ENCODE measurements at regions not wholly inside any gene's neighbourhood (a gene's known extent, or its start where the extent isn't known, plus 50 kb on each side); places are given as distances from the start of the nearest gene placed in this dataset.
"Not testable (repeated sequence)": the region's sequence is repeated elsewhere in the genome, so short reads cannot be mapped to it uniquely, and the experiment has no call there.

DNA sequence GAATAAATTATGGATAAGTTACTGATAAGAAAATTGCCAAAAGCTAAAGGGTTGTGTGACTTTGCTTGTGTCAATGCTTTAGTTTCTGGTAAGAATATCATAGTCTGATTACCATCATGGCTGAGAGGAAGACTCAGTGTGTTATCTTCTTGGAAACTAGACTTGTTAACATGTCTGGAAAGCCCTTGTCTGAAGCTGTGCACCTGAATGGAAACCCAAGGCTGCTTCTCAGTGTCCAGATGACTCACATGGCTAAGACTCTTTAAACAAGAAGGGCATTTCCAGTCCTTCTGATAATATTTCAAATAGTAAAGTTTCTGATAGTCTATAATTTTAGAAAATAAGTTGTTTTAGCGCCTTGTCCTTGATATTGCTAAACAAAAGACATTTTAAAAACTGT, 1092.7 kb downstream of the PLA2G4A start:
- DNase-seq = no peak

DNA sequence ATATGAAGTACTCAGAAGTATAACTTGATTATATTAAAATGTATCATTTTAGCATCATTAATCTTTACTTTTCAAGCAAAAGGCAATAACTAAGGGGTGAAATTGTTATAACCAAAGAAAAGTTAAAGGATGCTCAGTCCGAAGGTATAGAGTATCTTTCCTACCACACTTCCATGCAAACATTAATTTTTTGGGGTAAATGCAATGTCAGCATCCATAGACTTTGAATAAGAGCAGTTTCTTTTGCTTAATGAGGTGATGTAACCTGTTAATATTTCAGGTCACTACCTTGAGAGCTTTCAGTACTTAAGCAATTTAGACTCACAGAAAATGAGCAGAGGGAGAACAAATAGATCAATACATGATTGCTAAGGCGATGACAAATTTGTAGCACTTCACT, 1093.5 kb downstream of the PLA2G4A start:
- no peak for DNase-seq

DNA sequence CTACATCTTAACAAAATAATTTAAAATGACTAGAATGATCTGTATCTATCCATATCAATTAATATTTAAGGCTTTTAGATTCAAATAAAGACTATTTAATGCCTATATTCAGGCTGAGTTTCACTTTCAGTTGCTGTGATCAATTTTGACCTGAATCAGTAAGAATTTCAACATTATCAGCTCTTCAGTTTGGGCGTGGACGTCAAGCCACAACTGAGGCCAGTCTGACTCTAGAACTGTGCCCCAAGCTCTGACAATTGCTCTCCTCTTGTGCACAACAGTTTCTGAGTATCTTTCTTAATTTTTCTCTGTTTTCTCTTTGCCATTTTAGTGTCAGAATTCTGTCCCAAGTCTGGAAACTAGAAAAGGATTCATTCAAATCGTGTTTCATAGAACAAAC, 1095.5 kb downstream of the PLA2G4A start:
- DNase-seq = no peak

DNA sequence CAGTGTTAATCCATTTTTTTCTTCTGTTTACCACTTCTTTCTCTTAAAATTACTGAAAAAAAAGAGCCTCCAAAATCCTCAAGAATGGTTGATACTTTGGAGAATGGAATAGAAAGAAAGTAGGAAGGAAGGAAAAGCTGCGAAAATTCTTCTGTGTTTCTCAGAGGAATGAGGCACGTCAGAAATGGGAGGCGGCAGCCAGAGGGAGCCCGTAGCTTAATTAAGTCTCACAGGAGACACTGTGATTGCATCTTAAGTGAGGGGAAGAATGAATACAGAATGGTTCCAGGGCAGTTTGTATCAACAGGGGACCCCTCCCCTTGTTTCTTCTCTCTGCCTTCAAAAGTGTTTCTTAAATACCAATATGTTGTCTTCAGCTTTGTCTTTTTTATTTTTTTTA, 1099.5 kb downstream of the PLA2G4A start:
- DNase-seq = peak; percentile 15

DNA sequence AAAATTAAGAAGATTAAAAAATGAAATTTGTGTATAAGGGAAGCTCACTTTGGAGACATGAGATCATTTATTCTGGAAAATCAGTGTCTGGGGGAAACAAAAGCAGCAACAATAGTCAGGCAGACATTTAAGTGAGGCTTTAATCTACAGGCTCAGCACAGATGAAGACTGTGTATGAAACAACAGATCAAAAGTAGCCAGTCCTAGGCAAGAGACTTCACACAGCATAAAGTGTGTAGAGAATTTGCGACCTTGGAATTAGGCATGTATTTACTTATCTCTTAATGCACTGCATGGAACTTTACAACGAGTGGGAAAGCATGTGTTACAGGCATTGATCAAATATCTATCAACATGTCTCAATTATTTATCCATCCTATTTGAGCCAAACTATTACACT, 1099.9 kb downstream of the PLA2G4A start:
- DNase-seq = peak; percentile 0

DNA sequence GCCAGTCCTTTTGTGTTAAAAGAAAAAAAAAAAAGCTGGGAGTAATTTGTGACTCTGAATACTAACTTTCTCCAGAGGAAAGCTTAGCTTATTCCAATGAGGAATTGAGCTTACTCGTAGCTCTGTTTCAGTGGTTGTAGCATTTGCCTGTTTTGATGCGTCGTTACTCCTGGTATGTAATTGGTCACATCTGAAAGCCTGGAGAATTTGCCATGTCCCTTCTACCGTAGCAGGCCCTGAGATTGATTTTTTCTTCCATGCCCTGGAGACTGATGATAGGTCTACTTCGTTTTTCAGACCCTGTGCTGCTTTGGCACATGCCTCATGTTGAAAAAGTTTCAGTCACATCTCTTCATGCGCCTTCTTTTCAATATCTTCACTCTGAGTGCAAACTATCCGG, 1103.0 kb downstream of the PLA2G4A start:
- DNase-seq = no peak

DNA sequence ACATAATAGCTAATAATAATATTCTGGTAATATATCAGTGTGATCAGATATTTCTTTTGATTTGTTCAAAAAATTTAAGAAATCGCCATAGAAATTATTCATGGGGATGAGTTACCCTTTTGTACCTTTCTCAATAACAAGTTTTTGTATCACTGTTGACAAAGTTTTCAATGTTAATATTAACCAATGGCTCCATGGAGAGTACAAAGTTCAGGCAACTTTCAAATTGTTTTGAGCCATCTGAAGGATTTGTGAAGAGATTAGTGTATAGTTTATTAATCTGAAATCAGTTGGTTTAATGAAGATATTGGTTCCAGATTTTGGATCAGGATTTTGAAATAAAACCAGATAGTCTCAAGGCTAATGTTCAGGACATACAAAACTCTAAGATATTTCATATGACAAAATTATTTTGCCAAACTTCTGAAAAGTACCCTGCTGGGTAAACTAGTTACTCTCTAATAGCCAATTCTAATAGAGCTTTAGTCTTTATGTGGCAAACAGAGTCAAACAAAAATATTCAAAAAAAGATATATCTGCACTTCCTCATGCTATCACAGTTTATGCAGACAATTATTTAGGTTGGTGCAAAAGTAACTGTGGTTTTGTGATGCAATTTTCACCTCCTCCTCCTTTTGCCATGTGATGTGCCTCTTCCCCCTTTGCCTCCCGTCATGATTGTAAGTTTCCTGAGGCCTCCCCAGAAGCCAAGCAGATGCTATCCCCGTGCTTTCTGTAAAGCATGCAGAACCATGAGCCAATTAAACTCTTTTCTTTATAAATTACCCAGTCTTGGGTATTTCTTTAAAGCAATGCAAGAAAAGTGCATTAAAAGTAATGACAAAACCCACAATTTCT, 1105.0 kb downstream of the PLA2G4A start:
- DNase-seq = no peak

DNA sequence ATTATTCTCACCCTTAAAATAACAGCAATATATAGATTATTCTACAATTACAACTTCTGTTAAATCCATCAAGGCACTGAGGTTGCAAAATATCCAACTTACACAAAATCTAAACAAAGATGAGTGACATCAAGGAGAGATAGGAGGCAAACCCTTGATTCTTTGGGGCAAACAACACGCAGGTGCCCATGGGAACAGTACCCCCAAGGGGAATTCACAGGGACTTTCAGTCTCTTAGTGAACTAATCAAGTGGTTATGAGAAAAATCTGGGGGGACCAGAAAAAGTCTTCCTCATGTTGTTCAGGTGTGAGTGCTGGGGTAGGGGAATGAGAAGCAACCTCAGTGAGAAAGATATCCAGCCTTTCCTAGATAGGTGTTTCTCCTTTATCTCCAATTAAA, 1107.9 kb downstream of the PLA2G4A start:
- DNase-seq = no peak

DNA sequence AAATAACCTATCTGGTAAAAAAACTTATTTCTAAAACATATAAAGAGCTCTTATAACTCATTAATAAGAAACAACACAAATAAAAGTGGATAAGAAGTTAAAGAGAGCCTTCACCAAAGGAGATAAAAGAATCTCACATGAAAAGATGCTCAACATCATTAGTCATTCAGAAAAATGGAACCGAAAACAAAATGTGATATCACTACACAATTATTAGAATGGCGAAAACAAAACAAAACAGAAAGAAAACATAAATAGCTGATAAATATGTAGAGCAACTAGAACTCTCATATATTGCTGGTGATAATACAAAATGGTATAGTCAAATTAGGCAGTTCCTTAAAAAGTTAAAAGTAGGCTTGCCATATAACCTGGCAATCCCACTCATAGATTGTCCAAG, 1109.3 kb downstream of the PLA2G4A start:
- DNase-seq = no peak

DNA sequence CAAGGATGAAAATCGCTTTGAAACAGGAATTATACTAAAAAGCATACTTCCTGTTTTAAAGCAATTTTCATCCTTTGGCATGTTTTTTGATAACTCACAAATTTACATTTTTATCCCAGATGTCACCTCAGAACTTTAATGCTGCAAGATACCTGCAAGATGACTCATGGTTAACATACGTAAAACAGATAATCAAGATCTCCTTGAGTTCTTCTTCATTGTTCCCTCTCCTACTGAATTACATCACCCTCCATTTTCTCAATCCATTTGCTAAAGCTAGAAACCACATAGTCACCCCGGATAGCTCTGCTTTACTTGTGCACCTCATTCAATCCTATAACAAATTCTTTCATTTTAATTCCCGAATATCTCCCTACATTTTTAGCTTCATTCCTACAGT, 1114.2 kb downstream of the PLA2G4A start:
- DNase-seq = no peak

DNA sequence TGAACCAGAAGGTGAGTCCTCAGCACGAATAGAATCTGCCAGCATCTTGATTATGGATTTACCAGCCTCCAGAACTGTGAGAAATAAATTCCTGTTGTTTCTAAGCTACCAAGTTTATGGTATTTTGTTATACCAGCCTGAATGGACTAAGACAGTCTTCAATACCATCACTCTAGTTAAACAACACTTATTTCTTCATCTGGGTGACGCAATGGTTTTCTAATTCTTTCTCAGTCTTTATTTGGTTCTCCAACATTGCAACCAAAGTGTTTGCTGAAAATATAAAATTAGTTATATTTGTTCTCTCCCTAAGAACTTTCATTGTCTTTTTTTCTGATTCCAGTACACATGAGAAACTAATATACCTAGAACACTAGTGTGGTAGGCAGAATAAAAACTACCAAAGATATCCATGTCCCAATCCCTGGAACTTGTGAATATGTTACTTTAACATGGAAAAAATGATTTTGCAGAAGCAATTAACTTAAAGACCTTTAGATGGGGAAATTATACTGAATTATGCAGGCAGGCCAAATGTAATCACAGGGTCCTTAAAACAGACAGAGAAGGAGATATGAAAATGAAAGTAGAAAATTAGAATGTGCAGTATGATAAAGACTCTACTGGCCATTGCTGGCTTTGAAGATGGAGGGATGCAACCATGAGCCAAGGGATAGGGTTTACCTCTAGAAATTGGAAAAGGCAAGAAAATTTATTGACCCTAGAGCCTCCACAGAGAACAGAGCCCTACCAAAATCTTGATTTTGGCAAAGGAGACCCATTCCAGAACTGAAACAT, 1115.1 kb downstream of the PLA2G4A start:
- no peak for DNase-seq

DNA sequence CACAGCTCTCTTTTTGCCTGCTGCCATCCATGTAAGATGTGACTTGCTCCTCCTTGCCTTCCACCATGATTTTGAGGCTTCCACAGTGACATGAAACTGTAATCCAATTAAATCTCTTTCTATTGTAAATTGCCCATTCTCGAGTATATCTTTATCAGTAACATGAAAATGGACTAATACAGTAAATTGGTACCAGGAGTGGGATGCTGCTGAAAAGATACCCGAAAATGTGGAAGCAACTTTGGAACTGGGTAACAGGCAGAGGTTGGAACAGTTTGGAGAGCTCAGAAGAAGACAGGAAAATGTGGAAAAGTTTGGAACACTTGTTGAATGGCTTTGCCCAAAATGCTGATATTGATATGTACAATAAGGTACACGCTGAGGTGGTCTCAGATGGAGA, 1117.9 kb downstream of the PLA2G4A start:
- DNase-seq = not testable (repeated sequence)

DNA sequence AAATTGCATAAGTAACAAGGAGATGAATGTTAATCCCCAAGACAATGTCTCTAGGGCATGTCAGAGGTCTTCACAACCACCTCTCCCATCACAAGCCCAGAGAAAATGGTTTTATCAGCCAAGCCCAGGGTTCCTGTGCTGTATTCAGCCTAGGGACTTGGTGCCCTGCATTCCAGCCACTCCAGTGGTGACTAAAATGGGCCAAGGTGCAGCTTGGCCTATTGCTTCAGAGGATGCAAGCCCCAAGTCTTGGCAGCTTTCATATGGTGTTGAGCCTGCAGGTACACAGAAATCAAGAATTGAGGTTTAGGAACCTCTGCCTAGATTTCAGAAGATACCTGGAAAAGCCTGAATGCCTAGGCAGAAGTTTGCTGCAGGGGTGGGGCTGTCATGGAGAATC, 1118.6 kb downstream of the PLA2G4A start:
- no peak for DNase-seq

DNA sequence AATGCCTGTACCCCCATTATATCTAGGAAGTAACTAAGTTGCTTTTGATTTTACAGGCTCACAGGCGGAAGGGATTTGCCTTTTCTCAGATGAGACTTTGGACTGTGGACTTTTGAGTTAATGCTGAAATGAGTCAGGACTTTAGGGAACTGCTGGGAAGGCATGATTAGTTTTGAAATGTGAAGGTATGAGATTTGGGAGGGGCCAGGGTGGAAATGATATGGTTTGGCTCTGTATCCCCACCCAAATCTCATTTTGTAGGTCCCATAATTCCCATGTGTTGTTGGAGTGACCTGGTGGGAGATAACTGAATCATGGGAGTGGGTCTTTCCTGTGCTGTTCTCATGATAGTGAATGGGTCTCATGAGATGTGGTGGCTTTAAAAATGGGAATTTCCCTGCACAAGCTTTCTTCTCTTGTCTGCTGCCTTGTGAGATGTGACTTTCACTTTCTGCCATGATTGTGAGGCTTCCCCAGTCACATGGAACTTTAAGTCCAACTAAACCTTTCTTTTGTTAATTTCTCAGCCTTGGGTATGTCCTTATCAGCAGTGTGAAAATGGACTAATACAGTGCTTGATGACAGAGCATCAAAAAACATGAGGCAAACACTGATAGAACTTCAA, 1119.5 kb downstream of the PLA2G4A start:
- DNase-seq = no peak

DNA sequence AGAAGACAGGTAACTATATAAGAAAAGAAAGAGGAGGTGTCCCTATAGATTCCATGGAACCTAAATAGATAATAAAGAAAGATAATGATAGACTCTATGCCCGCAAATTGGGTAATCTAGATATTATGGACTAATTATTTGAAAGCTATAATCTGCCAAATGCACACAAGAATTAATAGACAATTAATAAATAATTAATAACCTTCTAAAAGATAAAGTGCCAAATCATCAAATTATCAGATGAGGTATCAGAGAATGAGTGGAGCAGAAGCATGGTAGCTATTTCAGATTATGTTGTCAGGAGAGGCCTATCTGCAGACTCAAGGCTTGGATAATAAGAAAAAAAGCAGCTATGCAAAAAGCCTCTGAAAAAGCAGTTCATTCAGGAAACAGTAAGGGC, 1120.8 kb downstream of the PLA2G4A start:
- no peak for DNase-seq

DNA sequence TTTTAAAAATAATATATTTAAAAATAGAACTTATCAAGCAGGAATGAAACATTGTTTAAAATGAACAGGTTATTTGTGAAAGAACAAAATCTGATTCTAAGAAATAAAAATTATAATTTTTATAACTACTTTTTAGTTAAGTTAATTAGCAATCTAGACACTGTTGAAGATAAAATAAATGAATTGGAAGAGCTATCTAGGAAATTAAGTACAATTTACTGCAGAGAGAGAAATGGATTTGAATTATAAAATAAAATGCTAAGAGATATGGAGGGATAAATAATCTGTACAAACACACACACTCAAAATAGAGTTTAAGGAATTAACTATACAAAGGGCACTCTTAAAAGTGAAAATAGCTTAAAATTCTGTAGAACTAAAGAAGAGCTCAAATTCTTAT, 1123.1 kb downstream of the PLA2G4A start:
- no peak for DNase-seq

DNA sequence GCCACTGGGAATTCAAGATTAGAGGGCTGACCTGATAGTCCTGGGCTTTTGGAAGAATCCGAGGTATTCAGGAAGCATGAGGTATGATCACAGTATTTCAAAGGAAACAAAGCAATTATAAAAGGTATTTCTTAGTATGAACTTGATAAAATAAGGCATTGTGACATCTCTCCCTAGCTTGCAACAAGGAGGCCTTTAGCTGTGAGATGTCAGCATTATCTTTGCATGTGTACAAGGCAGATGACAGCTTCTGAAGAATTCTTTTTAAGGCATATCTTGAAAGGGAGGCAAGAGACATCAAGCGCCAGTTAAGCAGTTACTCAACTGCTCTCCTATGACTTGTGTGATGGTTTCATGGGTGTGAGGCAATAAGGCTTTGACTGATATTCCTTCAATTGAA, 1123.7 kb downstream of the PLA2G4A start:
- DNase-seq = no peak

DNA sequence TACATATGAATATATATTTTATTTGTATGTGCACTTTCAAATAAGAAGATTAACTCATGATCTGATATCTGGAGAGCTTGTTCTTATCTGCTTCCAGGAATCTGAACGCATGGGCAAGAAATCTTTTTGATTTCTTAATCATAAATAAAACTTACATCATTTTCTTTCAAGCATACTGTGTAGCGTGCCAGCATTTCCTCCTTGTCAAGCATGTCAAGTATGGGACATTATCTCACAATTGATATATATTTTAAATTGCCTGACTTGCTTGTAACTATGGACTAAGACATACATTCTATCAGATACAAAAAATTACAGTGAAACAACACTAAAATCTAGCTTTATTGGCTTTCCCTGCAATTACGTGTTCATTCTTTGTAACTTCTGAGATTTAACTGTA, 1128.2 kb downstream of the PLA2G4A start:
- no peak for DNase-seq

DNA sequence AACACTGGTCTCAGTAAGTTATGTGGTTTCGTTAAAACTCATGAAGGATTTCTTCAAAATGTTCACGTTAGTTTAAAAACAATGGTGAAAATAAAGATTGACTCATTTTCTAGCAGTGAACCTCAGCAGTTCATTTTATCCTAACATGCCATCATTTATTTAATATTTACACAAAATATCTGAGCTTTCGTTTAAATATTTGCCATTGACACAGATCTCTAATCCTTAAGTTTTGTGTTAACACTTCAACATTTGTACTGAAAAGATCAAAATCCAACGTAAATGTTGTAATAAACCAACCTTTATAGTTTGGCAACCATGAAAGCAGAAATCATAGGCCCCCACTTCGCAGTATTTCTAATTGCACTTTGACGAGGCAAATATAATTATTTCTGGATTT, 1129.5 kb downstream of the PLA2G4A start:
- DNase-seq = no peak

DNA sequence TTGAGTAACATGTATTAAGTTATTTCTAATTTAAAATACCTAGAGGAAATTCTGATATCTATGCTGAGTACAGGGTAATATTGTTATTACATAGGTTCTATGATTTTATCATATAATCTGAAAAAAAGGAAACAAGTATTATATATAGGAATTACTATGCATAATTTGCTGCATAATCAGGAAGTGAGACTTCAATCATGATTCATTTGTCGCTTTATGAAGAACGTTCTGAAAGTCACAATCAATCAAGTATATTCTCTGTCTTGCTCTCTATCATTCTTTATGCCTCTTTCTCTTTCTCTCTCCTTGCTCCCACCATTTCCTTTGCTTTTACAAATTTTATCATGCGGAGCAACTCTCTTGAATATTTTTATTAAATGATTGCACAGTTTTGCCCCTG, 1130.3 kb downstream of the PLA2G4A start:
- DNase-seq = no peak

DNA sequence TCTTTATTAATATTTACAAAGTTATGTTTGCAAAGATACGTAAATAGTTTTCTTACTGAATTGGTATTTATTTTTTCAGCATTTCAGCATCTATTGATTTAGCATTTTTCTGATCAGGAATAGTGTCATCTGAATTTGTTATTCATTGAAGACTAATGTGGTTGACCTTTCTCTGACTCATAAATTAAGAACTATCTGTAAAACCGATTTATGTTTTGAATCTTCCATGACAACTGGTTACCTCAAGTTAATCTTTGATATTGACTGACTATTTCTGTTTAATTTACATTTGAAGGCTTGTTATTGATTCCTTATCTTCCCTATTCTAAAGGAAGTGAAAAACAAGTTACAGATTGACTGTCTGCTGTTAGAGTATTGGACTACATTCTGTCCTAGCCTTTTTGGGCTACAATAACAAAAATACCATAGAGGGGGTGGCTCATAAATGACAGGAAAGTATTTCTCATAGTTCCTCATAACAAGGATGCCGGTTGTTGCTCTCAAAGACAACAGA, 1131.4 kb downstream of the PLA2G4A start:
- DNase-seq = no peak

DNA sequence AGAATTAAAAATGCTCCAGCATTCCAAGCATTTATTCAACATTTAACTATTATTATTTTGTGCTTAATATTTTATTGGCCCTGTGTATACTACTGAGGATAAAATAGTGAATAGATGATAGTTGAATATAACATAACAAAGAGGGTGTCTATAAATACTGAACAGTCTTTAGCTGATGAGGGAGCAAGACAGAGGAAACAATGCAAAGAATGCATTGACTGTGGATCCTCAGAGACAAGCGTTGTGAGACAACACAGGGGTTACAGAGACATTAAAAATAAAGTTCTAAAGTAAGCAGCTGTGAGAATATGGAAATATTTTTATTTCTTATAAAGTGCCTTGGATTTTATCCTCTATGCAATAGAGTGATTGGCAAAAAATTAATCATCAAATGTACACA, 1133.1 kb downstream of the PLA2G4A start:
- no peak for DNase-seq

DNA sequence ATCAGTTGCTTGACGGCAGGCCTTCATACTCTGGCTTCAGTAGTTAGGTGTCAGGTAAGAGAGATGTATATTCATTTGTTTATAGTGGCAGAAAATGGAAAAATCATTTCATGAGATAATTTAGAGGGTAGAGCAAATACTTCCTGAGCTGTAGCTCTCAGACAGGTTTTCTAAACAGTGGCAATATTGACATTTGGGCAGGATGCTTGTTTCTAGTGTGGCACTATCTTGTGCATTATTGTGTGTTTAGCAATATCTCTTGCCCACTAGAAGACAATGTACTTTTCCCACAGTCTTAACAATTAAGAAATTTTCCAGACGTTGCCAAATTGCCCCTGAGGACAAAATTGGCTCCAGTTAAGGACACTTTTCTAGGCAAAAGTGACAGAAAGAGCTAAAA, 1143.1 kb downstream of the PLA2G4A start:
- DNase-seq = no peak
